ENCODE measurements at regions not wholly inside any gene's neighbourhood (a gene's known extent, or its start where the extent isn't known, plus 50 kb on each side); places are given as distances from the start of the nearest gene placed in this dataset.

- TF ChIP-seq FOXJ3 (CRISPR knock-in tag; IDR thresholded peaks at IDR 0.05) (no peak), CTCF (IDR thresholded peaks at IDR 0.05) (no peak; the same call in 1 of the 2 replicates), POLR2AphosphoS5 (IDR thresholded peaks at IDR 0.05; ENCODE audit: low read depth, low read length) (no peak), USF2 (IDR thresholded peaks at IDR 0.05; ENCODE audit: borderline replicate concordance, low read depth, low read length) (no peak), EP300 (IDR thresholded peaks at IDR 0.05; ENCODE audit: borderline replicate concordance in 1 of 2, low read depth in 1 of 2, low read length in 1 of 2) (no peak)
- TF ChIP-seq, protein P1, sequence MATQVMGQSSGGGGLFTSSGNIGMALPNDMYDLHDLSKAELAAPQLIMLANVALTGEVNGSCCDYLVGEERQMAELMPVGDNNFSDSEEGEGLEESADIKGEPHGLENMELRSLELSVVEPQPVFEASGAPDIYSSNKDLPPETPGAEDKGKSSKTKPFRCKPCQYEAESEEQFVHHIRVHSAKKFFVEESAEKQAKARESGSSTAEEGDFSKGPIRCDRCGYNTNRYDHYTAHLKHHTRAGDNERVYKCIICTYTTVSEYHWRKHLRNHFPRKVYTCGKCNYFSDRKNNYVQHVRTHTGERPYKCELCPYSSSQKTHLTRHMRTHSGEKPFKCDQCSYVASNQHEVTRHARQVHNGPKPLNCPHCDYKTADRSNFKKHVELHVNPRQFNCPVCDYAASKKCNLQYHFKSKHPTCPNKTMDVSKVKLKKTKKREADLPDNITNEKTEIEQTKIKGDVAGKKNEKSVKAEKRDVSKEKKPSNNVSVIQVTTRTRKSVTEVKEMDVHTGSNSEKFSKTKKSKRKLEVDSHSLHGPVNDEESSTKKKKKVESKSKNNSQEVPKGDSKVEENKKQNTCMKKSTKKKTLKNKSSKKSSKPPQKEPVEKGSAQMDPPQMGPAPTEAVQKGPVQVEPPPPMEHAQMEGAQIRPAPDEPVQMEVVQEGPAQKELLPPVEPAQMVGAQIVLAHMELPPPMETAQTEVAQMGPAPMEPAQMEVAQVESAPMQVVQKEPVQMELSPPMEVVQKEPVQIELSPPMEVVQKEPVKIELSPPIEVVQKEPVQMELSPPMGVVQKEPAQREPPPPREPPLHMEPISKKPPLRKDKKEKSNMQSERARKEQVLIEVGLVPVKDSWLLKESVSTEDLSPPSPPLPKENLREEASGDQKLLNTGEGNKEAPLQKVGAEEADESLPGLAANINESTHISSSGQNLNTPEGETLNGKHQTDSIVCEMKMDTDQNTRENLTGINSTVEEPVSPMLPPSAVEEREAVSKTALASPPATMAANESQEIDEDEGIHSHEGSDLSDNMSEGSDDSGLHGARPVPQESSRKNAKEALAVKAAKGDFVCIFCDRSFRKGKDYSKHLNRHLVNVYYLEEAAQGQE (IDR thresholded peaks at IDR 0.05; ENCODE audit: low read depth, low read length): no peak
These were observed 106.8 kb downstream of the BBS10 start for GRCh38 chr12:76241371-76241770.
